ENCODE measurements at regions not wholly inside any gene's neighbourhood (a gene's known extent, or its start where the extent isn't known, plus 50 kb on each side); places are given as distances from the start of the nearest gene placed in this dataset.
"Not testable (repeated sequence)": the region's sequence is repeated elsewhere in the genome, so short reads cannot be mapped to it uniquely, and the experiment has no call there.

GRCh38 chr7:70895337-70896200 is 236.4 kb upstream of the GALNT17 start:
- not testable (repeated sequence) for DNase-seq (ENCODE audit: low read depth in 2 of 3, low spot score in 2 of 3)

GRCh38 chr7:70907259-70908247 is 224.4 kb upstream of the GALNT17 start:
- no peak for DNase-seq (ENCODE audit: low read depth in 2 of 3, low spot score in 2 of 3)

GRCh38 chr7:70913924-70914323 is 218.0 kb upstream of the GALNT17 start:
- DNase-seq (ENCODE audit: low read depth in 2 of 3, low spot score in 2 of 3), result no peak

- DNase-seq (ENCODE audit: low read depth in 2 of 3, low spot score in 2 of 3), result no peak
Measured at GRCh38 chr7:70915067-70915466, 216.9 kb upstream of the GALNT17 start.

GRCh38 chr7:70919481-70920073 is 212.4 kb upstream of the GALNT17 start:
- DNase-seq (ENCODE audit: low read depth in 2 of 3, low spot score in 2 of 3), result no peak

- DNase-seq (ENCODE audit: low read depth in 2 of 3, low spot score in 2 of 3), result no peak
Measured at GRCh38 chr7:70920876-70921275, 211.1 kb upstream of the GALNT17 start.

- no peak for DNase-seq (ENCODE audit: low read depth in 2 of 3, low spot score in 2 of 3)
Measured at GRCh38 chr7:70923181-70923845, 208.6 kb upstream of the GALNT17 start.

- DNase-seq (ENCODE audit: low read depth in 2 of 3, low spot score in 2 of 3), result no peak
Measured at GRCh38 chr7:70925411-70926115, 206.4 kb upstream of the GALNT17 start.

GRCh38 chr7:70926666-70927065 is 205.3 kb upstream of the GALNT17 start:
- DNase-seq (ENCODE audit: low read depth in 2 of 3, low spot score in 2 of 3), result no peak

GRCh38 chr7:70935311-70935710 is 196.6 kb upstream of the GALNT17 start:
- DNase-seq (ENCODE audit: low read depth in 2 of 3, low spot score in 2 of 3), result no peak

- DNase-seq (ENCODE audit: low read depth in 2 of 3, low spot score in 2 of 3), result no peak
Measured at GRCh38 chr7:70935854-70936253, 196.1 kb upstream of the GALNT17 start.

- DNase-seq (ENCODE audit: low read depth in 2 of 3, low spot score in 2 of 3), result no peak
Measured at GRCh38 chr7:70937424-70937823, 194.5 kb upstream of the GALNT17 start.

- no peak for DNase-seq (ENCODE audit: low read depth in 2 of 3, low spot score in 2 of 3)
Measured at GRCh38 chr7:70940597-70940996, 191.3 kb upstream of the GALNT17 start.

GRCh38 chr7:70942791-70943190 is 189.2 kb upstream of the GALNT17 start:
- no peak for DNase-seq (ENCODE audit: low read depth in 2 of 3, low spot score in 2 of 3)

GRCh38 chr7:70944516-70944915 is 187.4 kb upstream of the GALNT17 start:
- DNase-seq (ENCODE audit: low read depth in 2 of 3, low spot score in 2 of 3), result no peak

- DNase-seq (ENCODE audit: low read depth in 2 of 3, low spot score in 2 of 3), result no peak
Measured at GRCh38 chr7:70947181-70947580, 184.8 kb upstream of the GALNT17 start.

- no peak for DNase-seq (ENCODE audit: low read depth in 2 of 3, low spot score in 2 of 3)
Measured at GRCh38 chr7:70949862-70950261, 182.1 kb upstream of the GALNT17 start.

GRCh38 chr7:70951271-70951962 is 180.5 kb upstream of the GALNT17 start:
- no peak for DNase-seq (ENCODE audit: low read depth in 2 of 3, low spot score in 2 of 3)

GRCh38 chr7:70952311-70952710 is 179.6 kb upstream of the GALNT17 start:
- no peak for DNase-seq (ENCODE audit: low read depth in 2 of 3, low spot score in 2 of 3)

- DNase-seq (ENCODE audit: low read depth in 2 of 3, low spot score in 2 of 3), result no peak
Measured at GRCh38 chr7:70953331-70953741, 178.6 kb upstream of the GALNT17 start.

Data from activated CD8-positive, alpha-beta memory T cell treated with anti-CD3 and anti-CD28 coated beads for 48 hours (primary cell).